Subcutaneous abdominal adipose tissue (tissue), 5 donors: ENCODE measurements at regions not wholly inside any gene's neighbourhood (a gene's known extent, or its start where the extent isn't known, plus 50 kb on each side); places are given as distances from the start of the nearest gene placed in this dataset.

ENCODE experiments used
- H3K27ac ChIP-seq: one replicate; pipeline ENCODE4 v1.7.0; 2013; ENCODE audit warnings: low read depth, mild to moderate bottlenecking, inconsistent platforms, low read length, moderate library complexity
- H3K27me3 ChIP-seq, 5 donors: one replicate each; pipeline ENCODE4 v1.7.0; 2013; ENCODE audit warnings: low read length in 5 of 5, inconsistent platforms in 1 of 5; ENCODE audit not compliant: control insufficient read depth in 5 of 5, insufficient read depth in 4 of 5
- H3K36me3 ChIP-seq, 5 donors: one replicate each; pipeline ENCODE4 v1.7.0; 2013; ENCODE audit warnings: low read length in 5 of 5; ENCODE audit not compliant: control insufficient read depth in 5 of 5, insufficient read depth in 5 of 5
- H3K4me1 ChIP-seq, 5 donors: one replicate each; pipeline ENCODE4 v1.7.0; 2013; ENCODE audit warnings: low read length in 5 of 5, mild to moderate bottlenecking in 3 of 5, moderate library complexity in 1 of 5; ENCODE audit not compliant: control insufficient read depth in 5 of 5, insufficient read depth in 5 of 5
- H3K4me3 ChIP-seq, 5 donors: one replicate each; pipeline ENCODE4 v1.7.0; 2013; ENCODE audit warnings: low read length in 5 of 5, low read depth in 1 of 5
- H3K9ac ChIP-seq, 5 donors: one replicate each; pipeline ENCODE4 v1.7.0; 2013; ENCODE audit warnings: low read length in 5 of 5, mild to moderate bottlenecking in 4 of 5, moderate library complexity in 3 of 5
- H3K9me3 ChIP-seq, 5 donors: one replicate each; pipeline ENCODE4 v1.7.0; 2013; ENCODE audit warnings: low read length in 5 of 5; ENCODE audit not compliant: control insufficient read depth in 5 of 5
- donor health status: healthy.
- donor health status: healthy.
- donor health status: healthy.
- donor health status: healthy.
- donor health status: healthy.

DNA sequence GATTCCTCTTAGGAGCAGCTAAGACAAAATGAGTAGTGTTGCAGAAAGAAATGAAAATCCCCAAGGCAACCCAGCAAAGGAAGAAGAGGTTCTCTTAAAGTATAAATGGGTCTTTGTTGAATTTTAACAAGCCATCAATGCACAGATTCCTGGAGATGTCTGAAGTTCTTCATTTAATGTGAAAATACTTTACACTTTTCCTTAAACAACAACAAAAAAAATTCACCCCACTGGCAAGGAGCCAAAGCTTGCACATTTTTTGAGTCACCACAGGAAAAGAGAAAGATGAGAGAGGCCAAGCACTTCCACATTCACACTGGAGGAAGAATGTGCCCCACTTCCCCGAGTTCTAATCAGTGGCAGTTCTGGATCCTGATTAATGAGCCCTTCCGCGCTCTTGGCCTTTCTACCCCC, 286.4 kb upstream of the MEOX2 start:
- no peaks in the 10 kb centered on the region for H3K36me3 ChIP-seq

DNA sequence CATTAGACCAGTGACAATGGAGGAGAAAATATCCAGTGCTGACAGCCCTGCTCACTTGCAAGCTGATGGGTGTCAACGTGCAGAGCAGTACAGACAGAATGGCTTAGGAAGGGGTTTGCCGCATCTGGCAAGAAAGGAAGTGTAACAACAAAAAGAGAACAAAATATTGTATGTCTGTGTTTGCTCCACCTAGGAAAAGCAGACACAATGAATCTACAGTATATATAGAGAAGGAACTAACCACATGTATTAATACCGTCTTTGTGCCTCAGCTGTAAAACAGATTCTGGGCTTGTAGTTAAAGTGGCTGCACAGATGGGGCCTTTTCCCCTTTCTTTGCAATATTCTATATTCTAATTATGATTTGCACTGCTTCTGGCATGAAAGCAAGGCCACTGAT, 281.1 kb upstream of the MEOX2 start:
- no peak overlapping the region for H3K9ac ChIP-seq

More for the DNA sequence above, 286.4 kb upstream of the MEOX2 start:
- Histone ChIP-seq H3K9ac (no peak overlapping the region), H3K27ac (no peak overlapping the region), H3K4me3 (peak overlapping the region in 1 of 5 donors; percentile 30), H3K9me3 (no peaks in the 10 kb centered on the region), H3K4me1 (peaks cover 0 to 9% (median 0%) of the 10 kb centered on the region in 5 donors), H3K27me3 (no peaks in the 10 kb centered on the region)

GRCh38 chr7:15967121-15967520, 280.6 kb upstream of the MEOX2 start:
- Histone ChIP-seq H3K9ac (no peak overlapping the region), H3K27ac (no peak overlapping the region), H3K4me3 (no peak overlapping the region)

More for the DNA sequence above, 281.1 kb upstream of the MEOX2 start:
- Histone ChIP-seq H3K9me3 (no peaks in the 10 kb centered on the region), H3K36me3 (no peaks in the 10 kb centered on the region), H3K27me3 (no peaks in the 10 kb centered on the region), H3K4me3 (no peak overlapping the region), H3K4me1 (peaks cover 0 to 7% (median 0%) of the 10 kb centered on the region in 5 donors), H3K27ac (no peak overlapping the region)

DNA sequence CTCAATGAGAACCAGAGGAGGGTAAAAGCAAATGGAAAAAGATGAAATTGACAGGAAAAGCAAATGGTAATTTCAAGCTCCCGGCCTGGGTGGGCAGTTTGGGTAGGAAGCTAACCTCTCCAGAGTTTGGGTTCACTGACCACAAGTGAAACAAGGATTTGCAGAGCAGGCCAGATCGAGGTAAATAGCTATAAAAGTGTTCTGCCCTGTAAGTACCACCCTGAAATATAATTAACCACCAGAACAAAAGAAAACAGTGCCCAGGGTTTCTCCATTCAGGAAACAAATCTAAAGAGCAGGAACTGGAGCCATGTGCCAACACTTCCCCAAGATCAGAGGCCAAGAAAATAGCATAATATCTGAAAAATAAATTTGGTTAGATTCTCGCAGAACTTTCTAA, 276.7 kb upstream of the MEOX2 start:
- Histone ChIP-seq H3K27ac (no peak overlapping the region), H3K9ac (no peak overlapping the region), H3K9me3 (no peaks in the 10 kb centered on the region), H3K36me3 (no peaks in the 10 kb centered on the region), H3K4me1 (peaks cover 0 to 6% (median 0%) of the 10 kb centered on the region in 5 donors), H3K27me3 (no peaks in the 10 kb centered on the region), H3K4me3 (no peak overlapping the region)

More at GRCh38 chr7:15967121-15967520, 280.6 kb upstream of the MEOX2 start:
- no peaks in the 10 kb centered on the region for H3K27me3 ChIP-seq
- H3K4me1 ChIP-seq = peaks cover 0 to 6% (median 0%) of the 10 kb centered on the region in 5 donors
- H3K36me3 ChIP-seq = no peaks in the 10 kb centered on the region
- H3K9me3 ChIP-seq = no peaks in the 10 kb centered on the region

GRCh38 chr7:15954671-15955354, 268.3 kb upstream of the MEOX2 start:
- Histone ChIP-seq H3K27ac (no peak overlapping the region), H3K9me3 (no peaks in the 10 kb centered on the region), H3K4me1 (no peaks in the 10 kb centered on the region), H3K27me3 (no peaks in the 10 kb centered on the region), H3K4me3 (no peak overlapping the region), H3K36me3 (no peaks in the 10 kb centered on the region), H3K9ac (no peak overlapping the region)

DNA sequence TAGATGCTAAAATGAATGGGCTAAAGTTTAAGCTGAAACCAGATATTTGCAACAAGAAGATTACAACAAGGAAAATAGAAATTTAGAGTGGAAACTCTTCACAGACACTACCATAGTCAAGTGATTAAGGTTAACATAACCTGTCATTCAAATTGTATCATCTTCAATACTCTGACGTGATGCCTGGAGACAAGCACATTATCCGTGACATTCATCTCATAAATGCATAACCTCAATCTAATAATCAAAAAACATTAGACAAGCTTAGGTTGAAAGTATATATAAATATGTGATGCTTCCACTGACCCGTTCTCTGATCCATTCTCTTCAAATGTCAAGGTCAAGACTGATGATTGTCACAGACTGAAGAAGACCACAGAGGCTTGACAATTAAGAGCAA, 263.8 kb upstream of the MEOX2 start:
- Histone ChIP-seq H3K36me3 (no peaks in the 10 kb centered on the region), H3K9me3 (no peaks in the 10 kb centered on the region), H3K27me3 (no peaks in the 10 kb centered on the region)

DNA sequence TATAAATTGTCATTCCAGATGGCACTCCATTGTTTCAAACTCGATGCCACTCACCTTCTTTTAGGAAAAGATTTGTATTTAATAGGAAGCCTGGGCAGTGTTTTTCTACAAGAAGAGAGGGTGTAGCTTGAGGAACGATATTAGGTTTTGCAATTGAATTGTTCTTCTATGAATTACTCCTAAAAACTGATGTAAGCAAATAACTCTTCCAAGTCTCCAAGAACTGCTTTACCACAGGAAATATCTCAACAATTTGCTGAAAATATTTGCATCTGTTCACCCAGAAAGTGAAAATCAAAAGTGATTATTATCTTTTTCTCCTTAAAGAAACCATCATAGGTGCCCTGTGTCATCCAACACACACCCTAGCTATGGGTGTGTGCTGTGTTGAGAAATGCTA, 261.3 kb upstream of the MEOX2 start:
- Histone ChIP-seq H3K27me3 (no peaks in the 10 kb centered on the region), H3K9me3 (no peaks in the 10 kb centered on the region), H3K4me3 (no peak overlapping the region), H3K27ac (no peak overlapping the region), H3K9ac (no peak overlapping the region), H3K4me1 (no peaks in the 10 kb centered on the region), H3K36me3 (no peaks in the 10 kb centered on the region)

More for the DNA sequence above, 263.8 kb upstream of the MEOX2 start:
- H3K27ac ChIP-seq = no peak overlapping the region
- no peak overlapping the region for H3K9ac ChIP-seq
- H3K4me3 ChIP-seq = no peak overlapping the region
- no peaks in the 10 kb centered on the region for H3K4me1 ChIP-seq

GRCh38 chr7:15938115-15938514, 251.6 kb upstream of the MEOX2 start:
- Histone ChIP-seq H3K9ac (no peak overlapping the region), H3K27ac (no peak overlapping the region), H3K36me3 (no peaks in the 10 kb centered on the region), H3K4me3 (no peak overlapping the region), H3K4me1 (peaks cover 0 to 3% (median 0%) of the 10 kb centered on the region in 5 donors), H3K9me3 (no peaks in the 10 kb centered on the region), H3K27me3 (no peaks in the 10 kb centered on the region)

DNA sequence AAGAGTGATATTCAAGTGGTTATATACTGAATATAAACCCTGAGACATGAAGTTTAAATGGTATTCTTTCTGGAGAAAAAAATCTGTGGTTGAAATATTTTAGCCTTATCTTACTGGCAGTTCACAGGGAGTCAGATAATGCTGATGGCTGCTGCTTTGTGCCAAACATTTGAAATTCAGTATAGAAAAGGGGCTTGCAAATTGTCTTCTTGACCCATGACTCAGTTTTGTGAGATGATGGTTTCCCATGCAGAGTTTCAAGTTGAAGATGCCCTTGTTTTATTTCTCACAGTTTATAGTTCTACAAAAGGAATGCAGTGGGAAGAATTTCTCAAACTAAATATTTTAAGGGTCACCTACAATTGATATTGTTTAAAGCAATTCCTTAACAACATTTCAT, 251.1 kb upstream of the MEOX2 start:
- no peaks in the 10 kb centered on the region for H3K27me3 ChIP-seq
- H3K27ac ChIP-seq = no peak overlapping the region
- no peak overlapping the region for H3K9ac ChIP-seq
- H3K4me1 ChIP-seq = peaks cover 0 to 3% (median 0%) of the 10 kb centered on the region in 5 donors
- no peaks in the 10 kb centered on the region for H3K9me3 ChIP-seq
- H3K36me3 ChIP-seq = no peaks in the 10 kb centered on the region
- H3K4me3 ChIP-seq = no peak overlapping the region

GRCh38 chr7:15936991-15937390, 250.5 kb upstream of the MEOX2 start:
- H3K4me1 ChIP-seq = peaks cover 0 to 3% (median 0%) of the 10 kb centered on the region in 5 donors
- H3K9ac ChIP-seq = no peak overlapping the region
- H3K27ac ChIP-seq = no peak overlapping the region
- H3K27me3 ChIP-seq = no peaks in the 10 kb centered on the region
- no peak overlapping the region for H3K4me3 ChIP-seq
- H3K9me3 ChIP-seq = no peaks in the 10 kb centered on the region
- H3K36me3 ChIP-seq = no peaks in the 10 kb centered on the region
